Thyroid gland (tissue), 4 donors: ENCODE measurements at regions not wholly inside any gene's neighbourhood (a gene's known extent, or its start where the extent isn't known, plus 50 kb on each side); places are given as distances from the start of the nearest gene placed in this dataset.

Source experiments
- DNase-seq, 2 donors: peaks; one replicate each; pipeline ENCODE4 v3.0.0-alpha.2; 2019
- H3K27ac ChIP-seq, 3 donors: fragments of 200-600 bp; sonication (generic); 1 replicate in 2 of 3; 2 replicates in 1 of 3; pipeline ENCODE4 v1.5.1; 2016 to 2019; ENCODE audit warnings: mild to moderate bottlenecking in 1 of 3, moderate library complexity in 1 of 3
- H3K27me3 ChIP-seq: fragments of 200-600 bp; sonication (generic); one replicate; pipeline ENCODE4 v1.5.1; 2019
- H3K36me3 ChIP-seq, 2 donors: fragments of 200-600 bp; sonication (generic); one replicate each; pipeline ENCODE4 v1.5.1; 2016 to 2019
- H3K4me1 ChIP-seq, 2 donors: fragments of 200-600 bp; sonication (generic); one replicate each; pipeline ENCODE4 v1.5.1; 2017 to 2019
- H3K4me3 ChIP-seq, 3 donors: fragments of 200-600 bp; sonication (generic); replicated peaks in 1 of 3; 1 replicate in 2 of 3; 2 replicates in 1 of 3; pipeline ENCODE4 v1.5.1; 2016; ENCODE audit warnings: mild to moderate bottlenecking in 1 of 3
- H3K9me3 ChIP-seq: fragments of 200-600 bp; sonication (generic); one replicate; pipeline ENCODE4 v1.5.1; 2017
- CTCF ChIP-seq, 6 experiments: fragments of 200-600 bp in 3 of 6; fragments of 450-650 bp in 3 of 6; sonication (generic) in 3 of 6; IDR thresholded peaks; one replicate each; pipeline ENCODE4 v1.5.1; 2016 to 2019; ENCODE audit warnings: antibody characterized with exemption in 6 of 6, mild to moderate bottlenecking in 2 of 6, inconsistent platforms in 1 of 6, moderate library complexity in 1 of 6
- POLR2A ChIP-seq, 2 donors: fragments of 450-650 bp; IDR thresholded peaks; one replicate each; pipeline ENCODE4 v1.6.1; 2017; ENCODE audit warnings: antibody characterized with exemption in 2 of 2, mild to moderate bottlenecking in 2 of 2, moderate library complexity in 1 of 2
- WGBS, 2 donors: methylation state at CpG; one replicate each; pipeline ENCODE4 v1.1.5; 2017; 5-methylcytosine and 5-hydroxymethylcytosine counted together
- intact Hi-C: fragments of 100-400 bp; cut with DNase I; formaldehyde crosslinking; loops from one replicate; pipeline ENCODE4 v1.15.1; 2023

- intact Hi-C loops, result no loop called here
- H3K4me1 ChIP-seq, result peaks cover 11 to 14% of the 10 kb centered on the region in 2 donors
- no peaks in the 10 kb centered on the region for H3K36me3 ChIP-seq
- WGBS, 2 donors, result 38 to 61% methylated on average over 5 of the region's 5 CpGs
- TF ChIP-seq CTCF (IDR thresholded peaks at IDR 0.05) (no peak), POLR2A (IDR thresholded peaks at IDR 0.05) (no peak)
- no peak overlapping the region for H3K4me3 ChIP-seq
- no peak for DNase-seq
- H3K9me3 ChIP-seq, result no peaks in the 10 kb centered on the region
- no peak overlapping the region for H3K27ac ChIP-seq
- H3K27me3 ChIP-seq, result no peaks in the 10 kb centered on the region
Measured at GRCh38 chr1:166699613-166700012, 139.7 kb upstream of the POGK start.

GRCh38 chr1:166700696-166701095 is 138.6 kb upstream of the POGK start:
- H3K36me3 ChIP-seq, result no peaks in the 10 kb centered on the region
- H3K27ac ChIP-seq, result no peak overlapping the region
- H3K4me3 ChIP-seq, result no peak overlapping the region
- H3K4me1 ChIP-seq, result peaks cover 11 to 14% of the 10 kb centered on the region in 2 donors
- TF ChIP-seq CTCF (IDR thresholded peaks at IDR 0.05), result no peak
- TF ChIP-seq POLR2A (IDR thresholded peaks at IDR 0.05), result no peak
- no peaks in the 10 kb centered on the region for H3K9me3 ChIP-seq
- intact Hi-C loops, result no loop called here
- 80% methylated on average over 4 of the region's 4 CpGs for WGBS, 2 donors
- H3K27me3 ChIP-seq, result no peaks in the 10 kb centered on the region
- DNase-seq, result no peak

- 68 to 73% methylated on average over 1 of the region's 1 CpG for WGBS, 2 donors
- no peaks in the 10 kb centered on the region for H3K36me3 ChIP-seq
Measured at GRCh38 chr1:166701603-166702100, 137.6 kb upstream of the POGK start.

GRCh38 chr1:166703141-166703540 is 136.1 kb upstream of the POGK start:
- Histone ChIP-seq H3K4me1 (peaks cover 11 to 14% of the 10 kb centered on the region in 2 donors), H3K4me3 (no peak overlapping the region), H3K36me3 (no peaks in the 10 kb centered on the region), H3K9me3 (no peaks in the 10 kb centered on the region), H3K27me3 (no peaks in the 10 kb centered on the region), H3K27ac (peak overlapping the region in 1 of 3 donors; percentile 43)
- peak; percentile 5 to 9 for DNase-seq
- WGBS, 2 donors, result 88 to 92% methylated on average over 2 of the region's 2 CpGs
- intact Hi-C loops, result no loop called here
- no peak for TF ChIP-seq CTCF (IDR thresholded peaks at IDR 0.05)
- no peak for TF ChIP-seq POLR2A (IDR thresholded peaks at IDR 0.05)

More at GRCh38 chr1:166701603-166702100, 137.6 kb upstream of the POGK start:
- Histone ChIP-seq H3K9me3 (no peaks in the 10 kb centered on the region), H3K27ac (no peak overlapping the region), H3K27me3 (no peaks in the 10 kb centered on the region), H3K4me3 (no peak overlapping the region), H3K4me1 (peaks cover 11 to 14% of the 10 kb centered on the region in 2 donors)
- no peak for DNase-seq
- no peak for TF ChIP-seq POLR2A (IDR thresholded peaks at IDR 0.05)
- no peak for TF ChIP-seq CTCF (IDR thresholded peaks at IDR 0.05)
- intact Hi-C loops, result no loop called here

GRCh38 chr1:166703726-166704462 is 135.4 kb upstream of the POGK start:
- Histone ChIP-seq H3K27ac (peak overlapping the region in 1 of 3 donors; percentile 43), H3K4me3 (no peak overlapping the region), H3K9me3 (no peaks in the 10 kb centered on the region), H3K4me1 (peaks cover 11 to 14% of the 10 kb centered on the region in 2 donors), H3K36me3 (no peaks in the 10 kb centered on the region), H3K27me3 (no peaks in the 10 kb centered on the region)
- TF ChIP-seq CTCF (IDR thresholded peaks at IDR 0.05) (no peak), POLR2A (IDR thresholded peaks at IDR 0.05) (no peak)
- 65% methylated on average over 4 of the region's 4 CpGs for WGBS, 2 donors
- intact Hi-C loops, result no loop called here
- no peak for DNase-seq
